HCT116 (cell line): ENCODE measurements at regions not wholly inside any gene's neighbourhood (a gene's known extent, or its start where the extent isn't known, plus 50 kb on each side); places are given as distances from the start of the nearest gene placed in this dataset.

ENCODE experiments used
- EZH2 ChIP-seq: fragments of 200-600 bp; sonication (generic); IDR thresholded peaks from 2 replicates; pipeline ENCODE4 v1.6.1; 2017; ENCODE audit warnings: antibody characterized with exemption, mixed run types
- EZH2phosphoT487 ChIP-seq: fragments of 200-600 bp; IDR thresholded peaks from 2 replicates; pipeline ENCODE4 v1.6.1; 2018; ENCODE audit warnings: antibody characterized with exemption, borderline replicate concordance
- POLR2A ChIP-seq: IDR thresholded peaks from 2 replicates; pipeline ENCODE4 v1.7.0; 2011; ENCODE audit warnings: borderline replicate concordance; ENCODE audit not compliant: insufficient read depth, insufficient read length; ENCODE audit errors: extremely low read depth
- POLR2AphosphoS5 ChIP-seq: IDR thresholded peaks from 2 replicates; pipeline ENCODE4 v1.6.1; 2011; ENCODE audit warnings: mild to moderate bottlenecking, low read depth, low read length, moderate library complexity
- SIN3A ChIP-seq: IDR thresholded peaks from 2 replicates; pipeline ENCODE4 v1.6.1; 2012; ENCODE audit warnings: low read depth
- SP1 ChIP-seq: IDR thresholded peaks from 2 replicates; pipeline ENCODE4 v1.6.1; 2012; ENCODE audit warnings: low read depth
- TCF7L2 ChIP-seq: IDR thresholded peaks from 2 replicates; pipeline ENCODE4 v1.7.0; 2011; ENCODE audit warnings: borderline replicate concordance, inconsistent platforms; ENCODE audit not compliant: insufficient read depth, insufficient read length; ENCODE audit errors: extremely low read depth
- YY1 ChIP-seq: IDR thresholded peaks from 2 replicates; pipeline ENCODE4 v1.6.1; 2011; ENCODE audit warnings: low read length, low read depth, moderate library complexity, mild to moderate bottlenecking; ENCODE audit not compliant: insufficient replicate concordance; ENCODE audit errors: extremely low read depth
- ZNF274 ChIP-seq: fragments of 200-500 bp; sonication (Bioruptor generic); IDR thresholded peaks from 2 replicates; pipeline ENCODE4 v1.6.1; 2014; ENCODE audit warnings: mild to moderate bottlenecking, low read depth, low read length, inconsistent platforms
- TF ChIP-seq, protein P1 (sequence below), 3 experiments: fragments of 200-600 bp in 1 of 3; sonication (generic) in 1 of 3; IDR thresholded peaks in 2 of 3; conservative IDR thresholded peaks in 1 of 3; 2 replicates each; pipeline ENCODE4 v1.5.1; 2012 to 2017; ENCODE audit warnings: low read depth in 2 of 3, low read length in 2 of 3, antibody characterized with exemption in 1 of 3, borderline replicate concordance in 1 of 3, control low read depth in 1 of 3, mild to moderate bottlenecking in 1 of 3, mixed read lengths in 1 of 3, mixed run types in 1 of 3, moderate library complexity in 1 of 3; ENCODE audit not compliant: insufficient read depth in 1 of 3
- TF ChIP-seq, protein P2 (sequence below): IDR thresholded peaks from 2 replicates; pipeline ENCODE4 v1.6.1; 2011; ENCODE audit warnings: mild to moderate bottlenecking, low read length, moderate library complexity; ENCODE audit not compliant: insufficient replicate concordance; ENCODE audit errors: extremely low read depth
- TF ChIP-seq, protein P3 (sequence below): IDR thresholded peaks from 2 replicates; pipeline ENCODE4 v1.6.1; 2012
- TF ChIP-seq, protein P4 (sequence below): IDR thresholded peaks from 2 replicates; pipeline ENCODE4 v1.6.1; 2012; ENCODE audit warnings: low read depth

DNA sequence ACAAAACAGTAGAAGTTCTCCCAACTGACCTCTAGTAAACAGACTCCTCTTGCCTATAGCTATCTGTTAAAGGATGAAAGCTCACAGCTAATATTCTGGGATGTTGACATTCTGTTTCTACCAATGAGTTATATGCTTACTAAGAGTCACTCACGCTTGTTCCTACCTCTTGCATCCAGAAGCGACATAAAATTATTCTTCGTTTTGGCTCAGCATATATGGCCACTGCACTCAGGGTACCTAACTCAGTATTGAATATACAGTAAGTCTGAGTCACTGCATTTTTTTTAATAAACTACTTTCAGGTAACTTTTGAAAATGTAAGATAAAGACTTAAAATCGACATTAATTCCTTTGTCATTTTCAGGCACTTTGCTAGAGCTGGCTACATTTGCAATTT lies 214.4 kb upstream of the STXBP5 start:
- TF ChIP-seq, protein P1, sequence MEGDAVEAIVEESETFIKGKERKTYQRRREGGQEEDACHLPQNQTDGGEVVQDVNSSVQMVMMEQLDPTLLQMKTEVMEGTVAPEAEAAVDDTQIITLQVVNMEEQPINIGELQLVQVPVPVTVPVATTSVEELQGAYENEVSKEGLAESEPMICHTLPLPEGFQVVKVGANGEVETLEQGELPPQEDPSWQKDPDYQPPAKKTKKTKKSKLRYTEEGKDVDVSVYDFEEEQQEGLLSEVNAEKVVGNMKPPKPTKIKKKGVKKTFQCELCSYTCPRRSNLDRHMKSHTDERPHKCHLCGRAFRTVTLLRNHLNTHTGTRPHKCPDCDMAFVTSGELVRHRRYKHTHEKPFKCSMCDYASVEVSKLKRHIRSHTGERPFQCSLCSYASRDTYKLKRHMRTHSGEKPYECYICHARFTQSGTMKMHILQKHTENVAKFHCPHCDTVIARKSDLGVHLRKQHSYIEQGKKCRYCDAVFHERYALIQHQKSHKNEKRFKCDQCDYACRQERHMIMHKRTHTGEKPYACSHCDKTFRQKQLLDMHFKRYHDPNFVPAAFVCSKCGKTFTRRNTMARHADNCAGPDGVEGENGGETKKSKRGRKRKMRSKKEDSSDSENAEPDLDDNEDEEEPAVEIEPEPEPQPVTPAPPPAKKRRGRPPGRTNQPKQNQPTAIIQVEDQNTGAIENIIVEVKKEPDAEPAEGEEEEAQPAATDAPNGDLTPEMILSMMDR (IDR thresholded peaks at IDR 0.05 in 2 of 3, conservative IDR thresholded peaks at IDR 0.05 in 1 of 3; ENCODE audit: borderline replicate concordance in 1 of 3, insufficient read depth in 1 of 3, low read depth in 2 of 3, low read length in 2 of 3) = no peak
- TF ChIP-seq, protein P2, sequence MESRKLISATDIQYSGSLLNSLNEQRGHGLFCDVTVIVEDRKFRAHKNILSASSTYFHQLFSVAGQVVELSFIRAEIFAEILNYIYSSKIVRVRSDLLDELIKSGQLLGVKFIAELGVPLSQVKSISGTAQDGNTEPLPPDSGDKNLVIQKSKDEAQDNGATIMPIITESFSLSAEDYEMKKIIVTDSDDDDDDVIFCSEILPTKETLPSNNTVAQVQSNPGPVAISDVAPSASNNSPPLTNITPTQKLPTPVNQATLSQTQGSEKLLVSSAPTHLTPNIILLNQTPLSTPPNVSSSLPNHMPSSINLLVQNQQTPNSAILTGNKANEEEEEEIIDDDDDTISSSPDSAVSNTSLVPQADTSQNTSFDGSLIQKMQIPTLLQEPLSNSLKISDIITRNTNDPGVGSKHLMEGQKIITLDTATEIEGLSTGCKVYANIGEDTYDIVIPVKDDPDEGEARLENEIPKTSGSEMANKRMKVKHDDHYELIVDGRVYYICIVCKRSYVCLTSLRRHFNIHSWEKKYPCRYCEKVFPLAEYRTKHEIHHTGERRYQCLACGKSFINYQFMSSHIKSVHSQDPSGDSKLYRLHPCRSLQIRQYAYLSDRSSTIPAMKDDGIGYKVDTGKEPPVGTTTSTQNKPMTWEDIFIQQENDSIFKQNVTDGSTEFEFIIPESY = no peak
- TF ChIP-seq EZH2 (no peak), POLR2AphosphoS5 (no peak), ZNF274 (no peak), POLR2A (no peak), YY1 (no peak), EZH2phosphoT487 (no peak), TCF7L2 (no peak), SIN3A (no peak), SP1 (no peak)
- TF ChIP-seq, protein P3, sequence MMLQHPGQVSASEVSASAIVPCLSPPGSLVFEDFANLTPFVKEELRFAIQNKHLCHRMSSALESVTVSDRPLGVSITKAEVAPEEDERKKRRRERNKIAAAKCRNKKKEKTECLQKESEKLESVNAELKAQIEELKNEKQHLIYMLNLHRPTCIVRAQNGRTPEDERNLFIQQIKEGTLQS = no peak
- TF ChIP-seq, protein P4, sequence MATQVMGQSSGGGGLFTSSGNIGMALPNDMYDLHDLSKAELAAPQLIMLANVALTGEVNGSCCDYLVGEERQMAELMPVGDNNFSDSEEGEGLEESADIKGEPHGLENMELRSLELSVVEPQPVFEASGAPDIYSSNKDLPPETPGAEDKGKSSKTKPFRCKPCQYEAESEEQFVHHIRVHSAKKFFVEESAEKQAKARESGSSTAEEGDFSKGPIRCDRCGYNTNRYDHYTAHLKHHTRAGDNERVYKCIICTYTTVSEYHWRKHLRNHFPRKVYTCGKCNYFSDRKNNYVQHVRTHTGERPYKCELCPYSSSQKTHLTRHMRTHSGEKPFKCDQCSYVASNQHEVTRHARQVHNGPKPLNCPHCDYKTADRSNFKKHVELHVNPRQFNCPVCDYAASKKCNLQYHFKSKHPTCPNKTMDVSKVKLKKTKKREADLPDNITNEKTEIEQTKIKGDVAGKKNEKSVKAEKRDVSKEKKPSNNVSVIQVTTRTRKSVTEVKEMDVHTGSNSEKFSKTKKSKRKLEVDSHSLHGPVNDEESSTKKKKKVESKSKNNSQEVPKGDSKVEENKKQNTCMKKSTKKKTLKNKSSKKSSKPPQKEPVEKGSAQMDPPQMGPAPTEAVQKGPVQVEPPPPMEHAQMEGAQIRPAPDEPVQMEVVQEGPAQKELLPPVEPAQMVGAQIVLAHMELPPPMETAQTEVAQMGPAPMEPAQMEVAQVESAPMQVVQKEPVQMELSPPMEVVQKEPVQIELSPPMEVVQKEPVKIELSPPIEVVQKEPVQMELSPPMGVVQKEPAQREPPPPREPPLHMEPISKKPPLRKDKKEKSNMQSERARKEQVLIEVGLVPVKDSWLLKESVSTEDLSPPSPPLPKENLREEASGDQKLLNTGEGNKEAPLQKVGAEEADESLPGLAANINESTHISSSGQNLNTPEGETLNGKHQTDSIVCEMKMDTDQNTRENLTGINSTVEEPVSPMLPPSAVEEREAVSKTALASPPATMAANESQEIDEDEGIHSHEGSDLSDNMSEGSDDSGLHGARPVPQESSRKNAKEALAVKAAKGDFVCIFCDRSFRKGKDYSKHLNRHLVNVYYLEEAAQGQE = no peak
